HG03139 (cell line): ENCODE measurements at regions not wholly inside any gene's neighbourhood (a gene's known extent, or its start where the extent isn't known, plus 50 kb on each side); places are given as distances from the start of the nearest gene placed in this dataset.
"Not testable (repeated sequence)": the region's sequence is repeated elsewhere in the genome, so short reads cannot be mapped to it uniquely, and the experiment has no call there.

ENCODE experiments used
- ATAC-seq: cut with Tn5 transposase; IDR thresholded peaks from one replicate; pipeline ENCODE4 v1.9.1; 2021; ENCODE audit not compliant: unreplicated experiment

- no peak for ATAC-seq
Observed at GRCh38 chrX:45524296-45524695, 323.6 kb upstream of the DIPK2B start.

GRCh38 chrX:45518552-45518951, 317.9 kb upstream of the DIPK2B start:
- ATAC-seq, result no peak

- ATAC-seq, result no peak
Observed at GRCh38 chrX:45517090-45517973, 316.7 kb upstream of the DIPK2B start.

- ATAC-seq, result no peak
Observed at GRCh38 chrX:45515262-45516215, 314.9 kb upstream of the DIPK2B start.

GRCh38 chrX:45513042-45513441, 312.4 kb upstream of the DIPK2B start:
- no peak for ATAC-seq

- no peak for ATAC-seq
Observed at GRCh38 chrX:45508454-45508853, 307.8 kb upstream of the DIPK2B start.

GRCh38 chrX:45506149-45506730, 305.6 kb upstream of the DIPK2B start:
- no peak for ATAC-seq

- no peak for ATAC-seq
Observed at GRCh38 chrX:45505214-45505613, 304.5 kb upstream of the DIPK2B start.

GRCh38 chrX:45503787-45504362, 303.2 kb upstream of the DIPK2B start:
- not testable (repeated sequence) for ATAC-seq

GRCh38 chrX:45502396-45502795, 301.7 kb upstream of the DIPK2B start:
- ATAC-seq, result no peak

GRCh38 chrX:45497290-45497689, 296.6 kb upstream of the DIPK2B start:
- no peak for ATAC-seq

GRCh38 chrX:45485719-45486118, 285.0 kb upstream of the DIPK2B start:
- no peak for ATAC-seq

- ATAC-seq, result no peak
Observed at GRCh38 chrX:45479835-45480422, 279.3 kb upstream of the DIPK2B start.

GRCh38 chrX:45479196-45479834, 278.6 kb upstream of the DIPK2B start:
- no peak for ATAC-seq

- ATAC-seq, result no peak
Observed at GRCh38 chrX:45472968-45473367, 272.3 kb upstream of the DIPK2B start.

GRCh38 chrX:45467537-45467936, 266.9 kb upstream of the DIPK2B start:
- not testable (repeated sequence) for ATAC-seq

GRCh38 chrX:45455732-45456131, 255.1 kb upstream of the DIPK2B start:
- not testable (repeated sequence) for ATAC-seq

- ATAC-seq, result no peak
Observed at GRCh38 chrX:45454290-45454689, 253.6 kb upstream of the DIPK2B start.

- no peak for ATAC-seq
Observed at GRCh38 chrX:45449982-45450381, 249.3 kb upstream of the DIPK2B start.

- no peak for ATAC-seq
Observed at GRCh38 chrX:45447995-45448394, 247.3 kb upstream of the DIPK2B start.
